Peyer's patch (tissue), 4 donors: ENCODE measurements at regions not wholly inside any gene's neighbourhood (a gene's known extent, or its start where the extent isn't known, plus 50 kb on each side); places are given as distances from the start of the nearest gene placed in this dataset.

ENCODE experiments used
- CTCF ChIP-seq, 6 experiments: fragments of 450-650 bp in 4 of 6; fragments of 200-600 bp in 2 of 6; sonication (generic) in 1 of 6; IDR thresholded peaks; one replicate each; pipeline ENCODE4 v1.5.1; 2017 to 2019; ENCODE audit warnings: antibody characterized with exemption in 6 of 6, mild to moderate bottlenecking in 3 of 6, moderate library complexity in 1 of 6
- POLR2A ChIP-seq, 2 donors: fragments of 450-650 bp; IDR thresholded peaks; one replicate each; pipeline ENCODE4 v1.5.1; 2017; ENCODE audit warnings: antibody characterized with exemption in 2 of 2, mild to moderate bottlenecking in 2 of 2, moderate library complexity in 2 of 2

- TF ChIP-seq POLR2A (IDR thresholded peaks at IDR 0.05), result no peak
- TF ChIP-seq CTCF (IDR thresholded peaks at IDR 0.05), result no peak
Measured at GRCh38 chr1:87555366-87555765, 226.7 kb downstream of the LMO4 start.
